Testis (tissue), 2 donors: ENCODE measurements at regions not wholly inside any gene's neighbourhood (a gene's known extent, or its start where the extent isn't known, plus 50 kb on each side); places are given as distances from the start of the nearest gene placed in this dataset.

Experiments used
- DNase-seq: peaks from one replicate; pipeline ENCODE4 v3.0.0-alpha.2; 2019
- H3K27ac ChIP-seq, 2 donors: fragments of 200-600 bp; sonication (generic); one replicate each; pipeline ENCODE4 v1.5.1; 2019
- H3K27me3 ChIP-seq: fragments of 200-600 bp; sonication (generic); one replicate; pipeline ENCODE4 v1.5.1; 2019
- H3K36me3 ChIP-seq: fragments of 200-600 bp; sonication (generic); one replicate; pipeline ENCODE4 v1.5.1; 2017; ENCODE audit warnings: low read depth; ENCODE audit errors: missing control alignments
- H3K4me1 ChIP-seq: fragments of 200-600 bp; sonication (generic); one replicate; pipeline ENCODE4 v1.5.1; 2019
- H3K4me3 ChIP-seq, 2 donors: fragments of 200-600 bp; sonication (generic); one replicate each; pipeline ENCODE4 v1.5.1; 2017 to 2019
- H3K9me3 ChIP-seq: fragments of 200-600 bp; sonication (generic); one replicate; pipeline ENCODE4 v1.5.1; 2017
- POLR2A ChIP-seq: fragments of 450-650 bp; IDR thresholded peaks from one replicate; pipeline ENCODE4 v1.6.1; 2017; ENCODE audit warnings: antibody characterized with exemption, mild to moderate bottlenecking, moderate library complexity
- WGBS, 2 donors: methylation state at CpG; one replicate each; pipeline ENCODE4 v1.1.5; 2018; 5-methylcytosine and 5-hydroxymethylcytosine counted together
- intact Hi-C: fragments of 100-400 bp; cut with DNase I; formaldehyde crosslinking; loops from one replicate; pipeline ENCODE4 v1.15.1; 2023; ENCODE audit warnings: low total_unique reads
- TF ChIP-seq, protein P1 (sequence below), 3 experiments: fragments of 450-650 bp in 2 of 3; fragments of 200-600 bp in 1 of 3; sonication (generic) in 1 of 3; IDR thresholded peaks; one replicate each; pipeline ENCODE4 v1.5.1; 2016 to 2019; ENCODE audit warnings: antibody characterized with exemption in 3 of 3, mild to moderate bottlenecking in 2 of 3, moderate library complexity in 1 of 3

DNA sequence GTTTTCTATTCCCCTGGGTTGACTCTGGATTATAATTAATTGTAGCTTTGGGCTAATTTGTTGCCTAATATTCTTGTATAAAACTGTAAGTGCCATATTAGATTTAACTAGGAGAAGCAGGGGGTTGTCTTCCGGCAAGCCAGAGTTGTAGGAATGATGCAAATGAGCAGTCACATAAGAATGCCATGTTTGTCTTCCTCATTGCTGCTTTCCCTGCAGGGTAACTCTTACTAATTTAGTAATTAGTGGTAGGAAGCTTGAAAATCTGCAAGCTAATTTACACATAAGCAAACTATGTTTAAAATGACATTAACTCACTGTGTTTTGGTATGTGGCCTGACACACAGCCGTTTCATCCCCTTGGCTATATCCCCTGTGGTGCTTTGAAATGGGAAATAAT lies 527.8 kb downstream of the KCTD16 start:
- H3K27ac ChIP-seq: no peak overlapping the region
- DNase-seq: no peak
- H3K27me3 ChIP-seq: no peaks in the 10 kb centered on the region
- intact Hi-C loops: no loop called here
- 86 to 98% methylated on average over 2 of the region's 2 CpGs for WGBS, 2 donors
- H3K36me3 ChIP-seq: no peaks in the 10 kb centered on the region
- no peak overlapping the region for H3K4me3 ChIP-seq
- TF ChIP-seq, protein P1, sequence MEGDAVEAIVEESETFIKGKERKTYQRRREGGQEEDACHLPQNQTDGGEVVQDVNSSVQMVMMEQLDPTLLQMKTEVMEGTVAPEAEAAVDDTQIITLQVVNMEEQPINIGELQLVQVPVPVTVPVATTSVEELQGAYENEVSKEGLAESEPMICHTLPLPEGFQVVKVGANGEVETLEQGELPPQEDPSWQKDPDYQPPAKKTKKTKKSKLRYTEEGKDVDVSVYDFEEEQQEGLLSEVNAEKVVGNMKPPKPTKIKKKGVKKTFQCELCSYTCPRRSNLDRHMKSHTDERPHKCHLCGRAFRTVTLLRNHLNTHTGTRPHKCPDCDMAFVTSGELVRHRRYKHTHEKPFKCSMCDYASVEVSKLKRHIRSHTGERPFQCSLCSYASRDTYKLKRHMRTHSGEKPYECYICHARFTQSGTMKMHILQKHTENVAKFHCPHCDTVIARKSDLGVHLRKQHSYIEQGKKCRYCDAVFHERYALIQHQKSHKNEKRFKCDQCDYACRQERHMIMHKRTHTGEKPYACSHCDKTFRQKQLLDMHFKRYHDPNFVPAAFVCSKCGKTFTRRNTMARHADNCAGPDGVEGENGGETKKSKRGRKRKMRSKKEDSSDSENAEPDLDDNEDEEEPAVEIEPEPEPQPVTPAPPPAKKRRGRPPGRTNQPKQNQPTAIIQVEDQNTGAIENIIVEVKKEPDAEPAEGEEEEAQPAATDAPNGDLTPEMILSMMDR (IDR thresholded peaks at IDR 0.05): no peak
- TF ChIP-seq POLR2A: no peak
- H3K4me1 ChIP-seq: no peaks in the 10 kb centered on the region
- no peaks in the 10 kb centered on the region for H3K9me3 ChIP-seq

- no peak for DNase-seq
- 84 to 85% methylated on average over 1 of the region's 1 CpG for WGBS, 2 donors
These were observed 527.2 kb downstream of the KCTD16 start for GRCh38 chr5:144697847-144698262.

GRCh38 chr5:144691936-144692335 lies 521.3 kb downstream of the KCTD16 start:
- Histone ChIP-seq H3K9me3 (no peaks in the 10 kb centered on the region), H3K27ac (no peak overlapping the region), H3K4me3 (no peak overlapping the region), H3K36me3 (no peaks in the 10 kb centered on the region), H3K27me3 (no peaks in the 10 kb centered on the region), H3K4me1 (no peaks in the 10 kb centered on the region)
- no peak for TF ChIP-seq POLR2A
- TF ChIP-seq, protein P1 (IDR thresholded peaks at IDR 0.05): no peak
- 58 to 62% methylated on average over 3 of the region's 3 CpGs for WGBS, 2 donors
- no peak for DNase-seq
- intact Hi-C loops: no loop called here

More at GRCh38 chr5:144697847-144698262, 527.2 kb downstream of the KCTD16 start:
- Histone ChIP-seq H3K27ac (no peak overlapping the region), H3K4me3 (no peak overlapping the region), H3K9me3 (no peaks in the 10 kb centered on the region), H3K36me3 (no peaks in the 10 kb centered on the region), H3K4me1 (no peaks in the 10 kb centered on the region), H3K27me3 (no peaks in the 10 kb centered on the region)
- no peak for TF ChIP-seq POLR2A
- TF ChIP-seq, protein P1 (IDR thresholded peaks at IDR 0.05): no peak
- intact Hi-C loops: no loop called here

- H3K27me3 ChIP-seq: no peaks in the 10 kb centered on the region
- no peak for DNase-seq
- intact Hi-C loops: no loop called here
- TF ChIP-seq POLR2A: no peak
- TF ChIP-seq, protein P1 (IDR thresholded peaks at IDR 0.05): no peak
- H3K9me3 ChIP-seq: no peaks in the 10 kb centered on the region
- no peak overlapping the region for H3K27ac ChIP-seq
- no peak overlapping the region for H3K4me3 ChIP-seq
- WGBS, 2 donors: 82 to 96% methylated on average over 1 of the region's 1 CpG
- H3K36me3 ChIP-seq: no peaks in the 10 kb centered on the region
- H3K4me1 ChIP-seq: no peaks in the 10 kb centered on the region
These were observed 514.2 kb downstream of the KCTD16 start for GRCh38 chr5:144684899-144685298.

DNA sequence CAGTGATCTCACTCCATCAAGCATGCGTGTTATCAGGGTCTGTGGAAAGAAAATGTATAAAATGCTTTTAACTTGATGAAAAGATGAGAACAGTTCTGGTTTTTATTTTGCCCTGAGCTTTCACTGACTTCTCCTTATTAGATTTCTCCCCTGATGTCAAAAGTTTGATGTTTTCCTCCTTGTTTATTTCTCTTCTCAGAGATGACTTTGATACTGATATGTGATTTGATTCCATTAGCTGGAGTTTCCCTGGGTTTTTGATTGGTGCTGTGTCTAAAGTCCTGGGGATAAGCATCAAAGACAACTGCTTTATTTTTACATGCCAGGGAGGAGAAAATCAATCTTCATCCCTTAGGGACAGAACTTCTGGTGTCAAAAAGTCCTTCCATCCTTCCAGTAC lies 510.0 kb downstream of the KCTD16 start:
- no peaks in the 10 kb centered on the region for H3K9me3 ChIP-seq
- no peak overlapping the region for H3K4me3 ChIP-seq
- DNase-seq: no peak
- TF ChIP-seq, protein P1 (IDR thresholded peaks at IDR 0.05): no peak
- TF ChIP-seq POLR2A: no peak
- no peaks in the 10 kb centered on the region for H3K36me3 ChIP-seq
- intact Hi-C loops: no loop called here
- no peaks in the 10 kb centered on the region for H3K27me3 ChIP-seq
- no peak overlapping the region for H3K27ac ChIP-seq
- 70 to 83% methylated on average over 1 of the region's 1 CpG for WGBS, 2 donors
- H3K4me1 ChIP-seq: no peaks in the 10 kb centered on the region
